ENCODE measurements at regions not wholly inside any gene's neighbourhood (a gene's known extent, or its start where the extent isn't known, plus 50 kb on each side); places are given as distances from the start of the nearest gene placed in this dataset.

GRCh38 chr2:60127191-60127590 lies 426.3 kb downstream of the BCL11A start:
- TF ChIP-seq, protein P1, sequence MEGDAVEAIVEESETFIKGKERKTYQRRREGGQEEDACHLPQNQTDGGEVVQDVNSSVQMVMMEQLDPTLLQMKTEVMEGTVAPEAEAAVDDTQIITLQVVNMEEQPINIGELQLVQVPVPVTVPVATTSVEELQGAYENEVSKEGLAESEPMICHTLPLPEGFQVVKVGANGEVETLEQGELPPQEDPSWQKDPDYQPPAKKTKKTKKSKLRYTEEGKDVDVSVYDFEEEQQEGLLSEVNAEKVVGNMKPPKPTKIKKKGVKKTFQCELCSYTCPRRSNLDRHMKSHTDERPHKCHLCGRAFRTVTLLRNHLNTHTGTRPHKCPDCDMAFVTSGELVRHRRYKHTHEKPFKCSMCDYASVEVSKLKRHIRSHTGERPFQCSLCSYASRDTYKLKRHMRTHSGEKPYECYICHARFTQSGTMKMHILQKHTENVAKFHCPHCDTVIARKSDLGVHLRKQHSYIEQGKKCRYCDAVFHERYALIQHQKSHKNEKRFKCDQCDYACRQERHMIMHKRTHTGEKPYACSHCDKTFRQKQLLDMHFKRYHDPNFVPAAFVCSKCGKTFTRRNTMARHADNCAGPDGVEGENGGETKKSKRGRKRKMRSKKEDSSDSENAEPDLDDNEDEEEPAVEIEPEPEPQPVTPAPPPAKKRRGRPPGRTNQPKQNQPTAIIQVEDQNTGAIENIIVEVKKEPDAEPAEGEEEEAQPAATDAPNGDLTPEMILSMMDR (IDR thresholded peaks at IDR 0.05; ENCODE audit: low read depth, low read length), result no peak
- no peak for TF ChIP-seq EZH2phosphoT487 (IDR thresholded peaks at IDR 0.05; ENCODE audit: low read depth)

Data from OCI-LY3 (cell line).